GM12891 (cell line): ENCODE measurements at regions not wholly inside any gene's neighbourhood (a gene's known extent, or its start where the extent isn't known, plus 50 kb on each side); places are given as distances from the start of the nearest gene placed in this dataset.

Source experiments
- POLR2A ChIP-seq: IDR thresholded peaks from 2 replicates; pipeline ENCODE4 v1.6.1; 2011; ENCODE audit warnings: low read depth, low read length, control low read depth
- POLR2AphosphoS5 ChIP-seq: IDR thresholded peaks from 2 replicates; pipeline ENCODE4 v1.6.1; 2011; ENCODE audit warnings: low read depth, low read length, control low read depth
- SPI1 ChIP-seq: IDR thresholded peaks from 2 replicates; pipeline ENCODE4 v1.6.1; 2011; ENCODE audit warnings: low read depth, low read length, control low read depth

GRCh38 chr6:126907312-126907711 is 211.2 kb upstream of the RSPO3 start:
- TF ChIP-seq SPI1 (no peak), POLR2AphosphoS5 (no peak), POLR2A (no peak)
